ENCODE measurements at regions not wholly inside any gene's neighbourhood (a gene's known extent, or its start where the extent isn't known, plus 50 kb on each side); places are given as distances from the start of the nearest gene placed in this dataset.

GRCh38 chr1:29744684-29745490 lies 508.6 kb downstream of the PTPRU start:
- no peak for DNase-seq

DNA sequence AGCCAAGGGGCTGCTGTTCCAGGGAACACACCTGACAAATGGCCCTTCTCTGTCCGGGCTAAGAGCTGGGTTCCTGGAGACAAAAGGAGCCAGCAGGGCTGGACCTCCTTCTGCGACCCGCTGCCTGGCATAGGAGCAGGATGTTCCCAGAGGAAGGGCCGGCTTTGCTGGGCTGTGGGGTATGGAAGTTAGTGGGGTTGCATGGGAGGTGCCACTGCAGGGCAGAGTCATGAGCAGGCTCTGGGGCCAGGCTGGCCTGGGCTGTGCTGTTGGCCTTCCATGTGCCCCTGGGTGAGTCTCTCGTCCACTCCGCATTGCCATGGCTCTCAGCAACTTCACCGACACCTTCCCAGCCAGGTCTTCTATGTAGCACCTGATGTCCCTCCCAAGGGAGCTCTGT lies 507.6 kb downstream of the PTPRU start:
- DNase-seq, result no peak

- no peak for DNase-seq
Observed at GRCh38 chr1:29743264-29743663, 506.9 kb downstream of the PTPRU start.

GRCh38 chr1:29739176-29739575 lies 502.9 kb downstream of the PTPRU start:
- no peak for DNase-seq

GRCh38 chr1:29736582-29737188 lies 500.4 kb downstream of the PTPRU start:
- no peak for DNase-seq

DNA sequence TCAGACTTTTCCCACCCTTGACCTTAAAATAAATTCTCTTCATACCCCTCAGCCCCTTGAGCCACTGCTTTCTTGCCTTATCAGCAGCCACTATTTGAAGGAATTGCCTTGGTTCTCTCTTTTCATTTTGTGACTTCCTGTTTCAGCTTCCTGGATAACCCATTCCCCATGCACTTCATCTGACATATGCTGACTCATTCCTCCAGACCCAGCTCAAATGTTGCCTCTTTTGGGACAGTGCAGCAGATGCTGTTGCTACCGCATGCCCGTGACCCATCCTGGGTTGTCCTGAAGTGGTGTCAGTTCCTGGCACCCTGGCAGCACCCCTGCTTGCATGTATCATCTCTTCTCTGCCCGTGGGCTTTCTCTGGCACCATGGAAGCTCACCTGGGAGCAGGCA lies 496.1 kb downstream of the PTPRU start:
- no peak for DNase-seq

DNA sequence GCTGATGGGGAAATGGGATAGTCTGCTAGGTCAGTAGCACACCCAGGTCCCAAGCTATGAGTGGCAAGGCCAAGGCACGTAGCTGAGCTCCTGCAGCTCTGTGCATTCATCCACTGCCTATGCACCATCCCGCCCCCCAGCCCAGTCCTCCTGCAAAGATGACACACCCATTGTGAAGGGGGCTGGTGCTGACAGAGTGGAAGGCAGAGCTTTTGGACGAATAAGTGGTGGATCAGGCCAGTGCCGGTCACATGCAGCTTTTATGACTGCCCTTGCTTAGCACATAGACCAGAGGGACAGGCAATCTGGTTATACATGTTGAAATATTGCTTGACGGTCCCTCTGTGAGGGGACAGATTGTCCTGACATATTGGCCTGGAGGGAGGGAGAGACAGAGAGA lies 494.3 kb downstream of the PTPRU start:
- no peak for DNase-seq

GRCh38 chr1:29729281-29729680 lies 493.0 kb downstream of the PTPRU start:
- DNase-seq, result no peak

- no peak for DNase-seq
Observed at GRCh38 chr1:29728703-29729102, 492.4 kb downstream of the PTPRU start.

GRCh38 chr1:29725262-29725661 lies 488.9 kb downstream of the PTPRU start:
- no peak for DNase-seq

DNA sequence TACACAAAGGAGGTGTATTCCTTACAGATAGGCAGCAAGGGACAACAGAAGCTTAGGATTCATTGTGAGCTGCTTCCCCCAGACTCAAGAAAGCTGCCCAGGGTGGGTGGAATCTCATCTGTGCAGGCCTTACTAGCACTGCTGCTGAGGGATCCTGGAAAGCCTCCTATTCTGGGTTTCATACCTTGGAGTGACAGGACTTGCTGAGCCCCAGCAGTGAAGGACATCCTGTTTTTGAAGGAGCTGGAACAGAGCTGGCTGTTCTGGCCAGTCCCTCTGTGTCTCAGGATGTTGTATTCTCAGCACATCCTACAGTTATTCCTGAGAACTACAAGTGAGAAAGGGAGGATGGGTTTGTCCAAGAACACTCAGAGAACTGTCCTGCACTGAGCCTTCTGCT lies 486.3 kb downstream of the PTPRU start:
- DNase-seq, result no peak

DNA sequence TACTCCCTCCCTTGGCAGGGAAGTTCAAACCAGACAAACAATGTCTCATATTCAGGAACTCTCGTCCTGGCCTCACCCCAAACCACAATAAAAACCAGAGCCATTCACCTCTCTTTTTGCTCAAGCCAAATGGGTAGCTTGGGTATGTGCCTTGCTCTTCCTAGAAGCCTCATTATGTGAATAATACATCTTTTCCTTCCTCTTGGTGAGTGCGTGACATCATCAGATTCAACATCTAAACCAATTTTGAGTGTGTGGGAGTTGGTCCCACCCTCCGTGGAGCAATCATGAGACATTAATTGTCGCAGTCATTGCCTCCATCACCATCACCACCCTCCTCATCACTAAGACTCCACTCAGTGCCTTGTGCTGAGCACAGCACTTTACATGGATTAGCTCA lies 482.9 kb downstream of the PTPRU start:
- no peak for DNase-seq

DNA sequence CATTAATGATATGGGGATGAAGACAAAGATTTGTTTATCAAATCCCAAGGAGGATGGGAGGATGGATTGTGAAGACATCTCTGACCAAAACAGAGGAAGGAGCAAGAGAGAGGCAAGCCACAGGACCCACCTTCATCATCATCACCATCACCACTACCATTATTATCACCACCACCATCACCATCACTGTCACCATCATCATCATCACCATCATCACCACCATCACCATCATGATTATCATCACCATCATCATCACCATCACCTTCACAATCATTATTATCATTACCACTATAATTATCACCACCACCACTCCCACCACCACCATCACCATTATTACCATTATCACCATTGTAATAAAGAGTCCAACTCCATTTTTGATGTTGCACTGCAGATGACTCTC lies 482.5 kb downstream of the PTPRU start:
- no peak for DNase-seq

- DNase-seq, result no peak
Observed at GRCh38 chr1:29716306-29716705, 480.0 kb downstream of the PTPRU start.

DNA sequence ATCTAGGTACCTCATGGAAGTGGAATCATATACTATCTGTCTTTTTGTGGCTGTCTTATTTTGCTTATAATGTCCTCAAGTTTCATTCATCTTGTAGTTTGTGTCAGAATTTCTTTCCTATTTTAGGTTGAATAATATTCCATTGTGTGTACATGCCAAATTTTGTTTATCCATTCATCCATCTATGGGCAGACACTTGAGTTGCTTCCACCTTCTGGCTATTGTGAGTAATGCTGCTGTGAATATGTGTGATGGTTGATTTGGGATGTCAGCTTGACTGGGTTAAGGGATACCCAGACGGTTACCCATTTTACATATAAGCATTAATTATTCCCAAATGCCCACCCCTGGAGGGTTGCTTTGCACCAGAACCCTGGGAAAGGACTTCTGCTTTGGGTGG lies 477.5 kb downstream of the PTPRU start:
- no peak for DNase-seq

DNA sequence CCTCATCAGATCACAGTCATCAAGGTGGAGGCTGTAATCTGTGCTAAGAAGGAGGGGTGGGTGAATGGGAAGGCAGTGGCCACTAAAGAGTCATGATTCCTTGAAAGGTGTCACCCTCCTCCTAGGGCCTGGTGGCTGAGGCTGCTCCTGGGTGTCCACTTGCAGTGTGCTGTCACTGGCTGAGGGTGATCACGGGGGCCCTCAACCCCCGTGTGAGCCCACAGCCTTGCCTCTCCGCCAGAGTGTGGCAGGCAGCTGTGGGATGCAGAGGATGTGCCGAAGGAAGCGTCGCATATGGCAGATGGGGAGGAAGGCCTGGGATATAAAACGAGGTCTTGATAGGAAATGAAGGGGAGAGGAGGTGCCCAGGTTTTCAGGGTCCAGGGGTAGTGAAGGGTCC lies 476.5 kb downstream of the PTPRU start:
- no peak for DNase-seq

GRCh38 chr1:29712284-29712651 lies 475.9 kb downstream of the PTPRU start:
- DNase-seq, result no peak

DNA sequence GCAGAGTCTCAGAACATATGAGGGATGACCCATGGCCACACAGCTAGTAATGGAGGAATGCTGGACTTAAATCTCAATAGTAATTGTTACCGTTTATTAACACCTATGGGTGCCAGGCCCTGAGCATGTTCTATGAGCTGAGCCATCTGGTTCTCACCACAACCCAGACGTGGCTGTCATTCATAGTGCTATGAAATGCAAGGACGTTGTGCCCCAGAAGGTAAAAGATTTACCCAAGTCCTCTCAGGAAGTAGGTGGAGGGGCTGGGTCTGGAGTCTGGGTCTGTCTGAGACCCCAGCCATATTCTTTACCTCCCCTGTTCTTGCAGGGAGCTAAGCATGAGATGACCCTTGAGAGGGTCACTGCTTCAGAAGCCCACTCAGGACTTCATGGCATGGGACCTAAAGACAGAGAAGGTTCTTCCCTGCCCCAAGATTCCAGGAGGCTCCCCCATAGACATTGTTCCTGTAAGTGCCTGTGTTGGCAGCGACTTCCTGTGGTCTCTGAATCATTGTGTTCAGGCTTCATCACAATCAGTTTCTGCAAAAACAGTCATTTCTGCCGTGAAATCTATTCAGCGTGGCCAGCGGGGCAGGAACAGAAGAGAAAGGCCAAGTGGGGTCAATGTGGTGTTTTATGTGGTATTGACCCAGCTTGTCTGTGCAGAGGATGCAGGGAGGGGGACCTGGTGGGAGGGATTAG lies 475.4 kb downstream of the PTPRU start:
- no peak for DNase-seq

DNA sequence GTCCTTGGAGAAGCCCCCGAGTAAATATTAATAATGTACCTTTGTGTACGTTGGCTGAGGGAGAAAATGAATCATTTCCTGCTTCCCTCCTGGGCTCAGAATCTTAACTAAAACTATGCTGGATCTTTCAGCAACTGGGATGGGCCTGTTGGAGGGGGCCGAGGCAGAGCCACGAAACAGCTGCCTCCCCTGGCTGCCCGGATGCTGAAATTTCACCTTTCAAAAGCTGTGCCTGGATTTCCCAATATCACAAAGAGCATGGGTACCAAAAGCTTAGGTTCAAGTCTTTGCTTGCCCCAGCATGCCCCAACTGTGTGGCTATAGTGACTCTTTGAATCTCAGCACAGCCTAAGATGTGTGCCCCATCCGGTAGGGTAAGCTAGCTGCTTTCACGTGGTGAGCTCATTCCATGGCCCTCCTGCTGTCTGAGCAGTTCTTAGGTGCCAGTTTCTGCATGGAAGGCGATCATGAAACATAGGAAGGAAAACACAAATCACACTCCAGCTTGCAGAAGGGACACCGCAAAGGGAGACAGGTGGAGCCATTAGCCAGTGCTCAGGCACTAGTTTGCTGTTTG lies 473.5 kb downstream of the PTPRU start:
- no peak for DNase-seq

DNA sequence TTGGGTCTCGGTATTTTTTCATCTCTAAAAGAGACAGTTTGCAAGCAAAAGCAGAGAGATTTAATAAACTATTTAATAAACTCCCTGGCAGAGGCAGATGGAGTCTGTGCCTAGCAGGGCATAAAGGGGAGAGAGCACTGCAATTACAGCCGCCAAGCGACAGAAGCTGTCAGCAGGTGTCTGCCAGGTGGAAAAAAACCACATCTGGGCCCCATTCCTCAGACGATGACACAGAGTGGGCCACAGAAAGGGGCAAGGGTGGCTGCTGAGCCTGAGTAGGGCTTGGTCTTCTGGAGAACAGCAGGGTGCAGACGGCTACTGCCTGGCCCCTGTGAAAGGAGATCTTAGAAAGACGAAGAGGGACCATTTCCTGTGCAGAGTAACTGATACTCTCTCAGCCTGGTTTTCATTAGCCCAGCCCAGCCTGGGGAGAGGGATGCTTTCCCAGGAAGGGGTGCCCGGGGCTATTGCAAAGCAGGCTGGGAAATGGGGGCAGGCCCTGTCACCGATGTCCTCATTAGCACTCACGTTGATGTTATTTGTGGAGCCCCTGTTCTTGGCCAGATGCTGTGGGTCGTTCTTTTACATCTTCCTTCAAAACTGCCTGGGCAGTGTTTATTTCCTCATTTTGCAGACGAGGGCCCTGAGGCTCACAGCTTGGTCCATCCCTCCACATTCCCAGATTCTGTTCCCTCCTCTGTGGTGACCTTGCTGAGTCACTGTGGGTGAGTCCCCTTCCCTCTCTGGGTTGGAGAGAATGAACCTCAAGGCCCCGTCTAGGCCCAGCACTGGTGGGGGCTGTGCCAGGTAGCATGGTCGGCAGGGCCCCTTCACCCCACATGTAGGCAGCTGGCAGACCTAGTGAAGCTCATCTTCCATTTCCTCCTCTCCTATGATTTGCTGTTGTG lies 472.7 kb downstream of the PTPRU start:
- DNase-seq, result no peak

DNA sequence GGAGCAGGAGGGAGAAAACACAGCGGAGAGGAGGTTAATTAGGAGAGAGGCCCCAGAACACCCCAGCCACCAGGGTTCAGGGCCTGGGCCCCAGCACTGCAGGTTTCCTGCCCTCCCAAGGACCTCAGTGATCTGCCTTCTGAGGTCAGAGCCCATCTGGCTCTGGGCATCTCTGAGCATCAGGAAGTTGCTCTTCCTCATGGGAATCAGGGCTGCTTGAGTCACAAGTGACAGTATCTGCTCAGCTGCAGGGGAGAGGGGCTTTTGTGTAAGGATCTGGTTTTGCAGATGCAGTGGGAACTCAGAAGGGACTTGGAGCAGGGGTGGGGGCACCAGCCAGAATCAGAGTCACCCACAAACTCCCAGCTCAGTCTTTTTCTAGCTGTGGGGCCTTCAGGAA lies 472.1 kb downstream of the PTPRU start:
- DNase-seq, result no peak

GRCh38 chr1:29707796-29708195 lies 471.5 kb downstream of the PTPRU start:
- no peak for DNase-seq

DNA sequence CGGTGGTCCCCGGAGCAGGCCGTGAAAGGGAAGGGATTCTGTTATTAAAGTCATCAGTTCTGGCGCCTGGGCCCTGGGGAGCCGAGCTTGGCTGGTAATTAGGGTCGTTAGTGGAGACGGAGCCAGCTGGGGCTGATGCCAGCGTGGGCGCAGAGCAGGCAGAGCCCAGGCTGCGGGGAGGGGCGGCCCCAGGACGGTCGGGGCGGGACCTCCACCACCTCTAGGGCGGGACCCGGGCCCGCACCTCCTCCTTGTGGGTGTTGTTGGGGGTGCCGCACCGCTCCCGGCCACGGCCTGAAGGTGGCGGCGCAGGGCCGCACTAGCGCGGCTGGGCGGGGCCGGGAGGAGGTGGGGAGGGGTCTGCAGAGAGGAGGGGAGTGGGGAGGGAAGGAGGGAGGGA lies 470.6 kb downstream of the PTPRU start:
- no peak for DNase-seq

All from CD4-positive, alpha-beta T cell treated with Interleukin-17A for 1 hour (primary cell).